PC-3 (cell line): ENCODE measurements at regions not wholly inside any gene's neighbourhood (a gene's known extent, or its start where the extent isn't known, plus 50 kb on each side); places are given as distances from the start of the nearest gene placed in this dataset.

Experiments used
- EZH2 ChIP-seq: fragments of 300-600 bp; sonication (generic); IDR thresholded peaks from one replicate; pipeline ENCODE4 v1.6.1; 2017; ENCODE audit warnings: antibody characterized with exemption, mild to moderate bottlenecking, low read length; ENCODE audit not compliant: unreplicated experiment
- TF ChIP-seq, protein P1 (sequence below): fragments of 300-600 bp; sonication (generic); conservative IDR thresholded peaks from 2 replicates; pipeline ENCODE4 v1.5.1; 2017; ENCODE audit warnings: antibody characterized with exemption, low read depth, mild to moderate bottlenecking, low read length

DNA sequence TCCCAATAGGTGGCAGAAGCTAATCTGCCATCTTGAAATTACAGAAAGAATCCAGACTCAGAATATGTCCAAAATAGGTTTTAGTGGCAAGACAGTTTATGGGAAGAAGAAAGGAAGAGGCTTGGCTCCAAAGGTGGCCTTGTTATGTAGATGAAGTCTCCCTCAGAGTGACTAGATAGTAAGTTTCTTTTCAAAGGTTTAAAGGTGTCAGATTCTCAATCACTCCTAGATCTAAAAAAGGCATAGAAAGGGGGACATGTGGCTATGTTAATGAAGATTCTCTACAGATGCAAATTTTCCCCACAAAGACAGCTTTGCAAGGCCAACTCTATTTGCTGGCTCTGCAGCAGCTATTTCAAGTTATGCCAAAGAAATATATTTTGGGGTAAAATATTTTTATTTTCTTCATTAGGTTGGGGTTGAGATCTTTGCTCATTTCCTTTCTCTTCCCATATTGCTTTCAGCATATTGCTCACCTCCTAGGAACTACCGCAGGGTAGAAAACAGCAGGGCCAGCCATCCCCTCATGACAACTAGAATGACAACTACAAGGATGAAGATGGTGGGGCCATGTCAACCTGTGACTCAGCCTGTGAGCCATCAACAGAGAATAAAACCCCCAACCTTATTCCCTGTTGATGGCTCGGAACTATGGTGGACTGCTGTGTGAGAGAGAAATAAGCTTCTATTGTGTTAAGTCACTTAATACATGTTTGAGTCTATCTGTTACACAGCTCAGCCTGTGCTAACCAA, 274.0 kb upstream of the GALNT17 start:
- TF ChIP-seq, protein P1, sequence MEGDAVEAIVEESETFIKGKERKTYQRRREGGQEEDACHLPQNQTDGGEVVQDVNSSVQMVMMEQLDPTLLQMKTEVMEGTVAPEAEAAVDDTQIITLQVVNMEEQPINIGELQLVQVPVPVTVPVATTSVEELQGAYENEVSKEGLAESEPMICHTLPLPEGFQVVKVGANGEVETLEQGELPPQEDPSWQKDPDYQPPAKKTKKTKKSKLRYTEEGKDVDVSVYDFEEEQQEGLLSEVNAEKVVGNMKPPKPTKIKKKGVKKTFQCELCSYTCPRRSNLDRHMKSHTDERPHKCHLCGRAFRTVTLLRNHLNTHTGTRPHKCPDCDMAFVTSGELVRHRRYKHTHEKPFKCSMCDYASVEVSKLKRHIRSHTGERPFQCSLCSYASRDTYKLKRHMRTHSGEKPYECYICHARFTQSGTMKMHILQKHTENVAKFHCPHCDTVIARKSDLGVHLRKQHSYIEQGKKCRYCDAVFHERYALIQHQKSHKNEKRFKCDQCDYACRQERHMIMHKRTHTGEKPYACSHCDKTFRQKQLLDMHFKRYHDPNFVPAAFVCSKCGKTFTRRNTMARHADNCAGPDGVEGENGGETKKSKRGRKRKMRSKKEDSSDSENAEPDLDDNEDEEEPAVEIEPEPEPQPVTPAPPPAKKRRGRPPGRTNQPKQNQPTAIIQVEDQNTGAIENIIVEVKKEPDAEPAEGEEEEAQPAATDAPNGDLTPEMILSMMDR, result no peak
- TF ChIP-seq EZH2, result no peak
